ENCODE measurements at regions not wholly inside any gene's neighbourhood (a gene's known extent, or its start where the extent isn't known, plus 50 kb on each side); places are given as distances from the start of the nearest gene placed in this dataset.

DNA sequence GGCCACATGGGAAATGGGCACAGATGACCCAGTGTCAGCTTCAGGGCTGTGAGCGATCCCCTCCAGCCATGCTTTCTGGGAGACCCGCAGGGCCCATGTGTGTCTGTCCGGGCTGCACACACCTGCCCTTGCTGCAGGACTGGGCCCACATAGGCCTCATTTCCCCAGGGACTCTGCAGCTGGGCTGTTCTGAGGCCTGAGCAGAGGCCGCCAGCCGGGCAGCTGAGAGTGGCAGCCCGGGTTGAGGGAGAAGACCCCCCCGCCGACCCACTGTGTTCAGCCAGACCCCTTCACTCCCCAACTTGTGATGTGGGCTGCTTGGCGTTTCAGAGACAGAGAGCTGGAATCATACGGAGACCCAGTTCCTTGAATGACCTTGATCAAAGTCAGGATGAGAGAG, 50.1 kb upstream of the DPYSL4 start:
- ATAC-seq (no peak), DNase-seq (ENCODE audit: low spot score) (no peak)
- Mint-ChIP-seq H3K27me3 (ENCODE audit: insufficient read depth, low read depth, poor library complexity) (peaks cover 7% of the 10 kb centered on the region), H3K36me3 (ENCODE audit: low read depth) (no peaks in the 10 kb centered on the region), H3K4me1 (peaks cover 7% of the 10 kb centered on the region), H3K4me3 (no peak overlapping the region), H3K27ac (no peak overlapping the region), H3K9me3 (no peaks in the 10 kb centered on the region)
- Histone ChIP-seq H3K9me2 (ENCODE audit: insufficient read depth) (no peaks in the 10 kb centered on the region), H3F3A (replicated peaks; ENCODE audit: low read depth) (no peaks in the 10 kb centered on the region), H3K27ac (ENCODE audit: low read depth) (no peak overlapping the region), H3K4me3 (no peak overlapping the region), H3K79me2 (replicated peaks; ENCODE audit: insufficient read depth) (no peaks in the 10 kb centered on the region), H3K4me1 (ENCODE audit: insufficient read depth) (no peaks in the 10 kb centered on the region), H2AFZ (no peak overlapping the region), H3K27me3 (ENCODE audit: insufficient read depth) (no peaks in the 10 kb centered on the region), H3K36me3 (ENCODE audit: insufficient read depth) (no peaks in the 10 kb centered on the region), H4K20me1 (replicated peaks; ENCODE audit: insufficient read depth) (no peaks in the 10 kb centered on the region), H3K4me2 (no peak overlapping the region)
- TF ChIP-seq, protein P1, sequence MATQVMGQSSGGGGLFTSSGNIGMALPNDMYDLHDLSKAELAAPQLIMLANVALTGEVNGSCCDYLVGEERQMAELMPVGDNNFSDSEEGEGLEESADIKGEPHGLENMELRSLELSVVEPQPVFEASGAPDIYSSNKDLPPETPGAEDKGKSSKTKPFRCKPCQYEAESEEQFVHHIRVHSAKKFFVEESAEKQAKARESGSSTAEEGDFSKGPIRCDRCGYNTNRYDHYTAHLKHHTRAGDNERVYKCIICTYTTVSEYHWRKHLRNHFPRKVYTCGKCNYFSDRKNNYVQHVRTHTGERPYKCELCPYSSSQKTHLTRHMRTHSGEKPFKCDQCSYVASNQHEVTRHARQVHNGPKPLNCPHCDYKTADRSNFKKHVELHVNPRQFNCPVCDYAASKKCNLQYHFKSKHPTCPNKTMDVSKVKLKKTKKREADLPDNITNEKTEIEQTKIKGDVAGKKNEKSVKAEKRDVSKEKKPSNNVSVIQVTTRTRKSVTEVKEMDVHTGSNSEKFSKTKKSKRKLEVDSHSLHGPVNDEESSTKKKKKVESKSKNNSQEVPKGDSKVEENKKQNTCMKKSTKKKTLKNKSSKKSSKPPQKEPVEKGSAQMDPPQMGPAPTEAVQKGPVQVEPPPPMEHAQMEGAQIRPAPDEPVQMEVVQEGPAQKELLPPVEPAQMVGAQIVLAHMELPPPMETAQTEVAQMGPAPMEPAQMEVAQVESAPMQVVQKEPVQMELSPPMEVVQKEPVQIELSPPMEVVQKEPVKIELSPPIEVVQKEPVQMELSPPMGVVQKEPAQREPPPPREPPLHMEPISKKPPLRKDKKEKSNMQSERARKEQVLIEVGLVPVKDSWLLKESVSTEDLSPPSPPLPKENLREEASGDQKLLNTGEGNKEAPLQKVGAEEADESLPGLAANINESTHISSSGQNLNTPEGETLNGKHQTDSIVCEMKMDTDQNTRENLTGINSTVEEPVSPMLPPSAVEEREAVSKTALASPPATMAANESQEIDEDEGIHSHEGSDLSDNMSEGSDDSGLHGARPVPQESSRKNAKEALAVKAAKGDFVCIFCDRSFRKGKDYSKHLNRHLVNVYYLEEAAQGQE (IDR thresholded peaks at IDR 0.05; ENCODE audit: unreplicated experiment) = no peak
- TF ChIP-seq, protein P2, sequence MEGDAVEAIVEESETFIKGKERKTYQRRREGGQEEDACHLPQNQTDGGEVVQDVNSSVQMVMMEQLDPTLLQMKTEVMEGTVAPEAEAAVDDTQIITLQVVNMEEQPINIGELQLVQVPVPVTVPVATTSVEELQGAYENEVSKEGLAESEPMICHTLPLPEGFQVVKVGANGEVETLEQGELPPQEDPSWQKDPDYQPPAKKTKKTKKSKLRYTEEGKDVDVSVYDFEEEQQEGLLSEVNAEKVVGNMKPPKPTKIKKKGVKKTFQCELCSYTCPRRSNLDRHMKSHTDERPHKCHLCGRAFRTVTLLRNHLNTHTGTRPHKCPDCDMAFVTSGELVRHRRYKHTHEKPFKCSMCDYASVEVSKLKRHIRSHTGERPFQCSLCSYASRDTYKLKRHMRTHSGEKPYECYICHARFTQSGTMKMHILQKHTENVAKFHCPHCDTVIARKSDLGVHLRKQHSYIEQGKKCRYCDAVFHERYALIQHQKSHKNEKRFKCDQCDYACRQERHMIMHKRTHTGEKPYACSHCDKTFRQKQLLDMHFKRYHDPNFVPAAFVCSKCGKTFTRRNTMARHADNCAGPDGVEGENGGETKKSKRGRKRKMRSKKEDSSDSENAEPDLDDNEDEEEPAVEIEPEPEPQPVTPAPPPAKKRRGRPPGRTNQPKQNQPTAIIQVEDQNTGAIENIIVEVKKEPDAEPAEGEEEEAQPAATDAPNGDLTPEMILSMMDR (conservative IDR thresholded peaks at IDR 0.05; ENCODE audit: low read depth in 2 of 2) = no peak
